GM21619 (cell line): ENCODE measurements at regions not wholly inside any gene's neighbourhood (a gene's known extent, or its start where the extent isn't known, plus 50 kb on each side); places are given as distances from the start of the nearest gene placed in this dataset.
"Not testable (repeated sequence)": the region's sequence is repeated elsewhere in the genome, so short reads cannot be mapped to it uniquely, and the experiment has no call there.

Experiments
- ATAC-seq: cut with Tn5 transposase; IDR thresholded peaks from one replicate; pipeline ENCODE4 v1.9.1; 2021; ENCODE audit not compliant: unreplicated experiment

DNA sequence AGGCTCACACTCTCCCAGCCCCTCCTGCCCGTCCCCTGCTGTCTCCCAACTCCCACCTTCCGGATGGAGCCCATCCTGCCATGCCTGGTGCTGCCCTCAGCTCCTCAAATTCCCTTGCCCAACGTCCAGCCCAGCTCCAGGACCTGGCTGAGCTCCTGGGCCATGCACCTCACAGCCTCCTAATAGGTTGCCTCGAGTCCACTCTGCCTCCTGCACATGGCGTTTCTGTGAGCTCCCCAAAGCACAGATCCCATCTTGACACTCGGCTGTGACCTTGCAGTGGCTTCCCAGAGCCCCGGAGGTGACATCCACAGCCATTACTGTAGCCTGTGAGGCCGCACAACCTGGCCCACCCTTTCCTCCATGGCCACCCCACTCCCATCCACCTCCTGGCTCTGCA, 191.9 kb upstream of the SALL3 start:
- no peak for ATAC-seq

DNA sequence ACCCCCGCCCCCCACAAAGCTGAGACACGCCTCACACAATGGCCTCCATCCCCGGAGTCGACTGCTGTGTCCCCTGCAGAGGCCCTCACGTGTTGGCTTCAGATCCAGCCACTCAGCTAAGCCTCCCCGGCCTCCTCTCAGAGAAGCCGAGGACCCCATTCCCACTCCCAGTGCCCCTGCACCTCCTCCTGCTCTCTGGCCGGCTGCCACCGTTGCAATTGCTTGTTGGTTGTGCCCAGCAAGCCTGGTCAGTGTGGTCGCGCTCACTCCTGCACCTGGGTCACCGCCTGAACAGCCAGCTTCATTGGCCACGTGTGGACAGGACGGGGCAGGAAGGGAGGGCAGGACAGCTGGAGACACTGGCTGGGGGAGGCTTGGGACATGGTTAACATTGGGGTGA, 191.5 kb upstream of the SALL3 start:
- no peak for ATAC-seq

DNA sequence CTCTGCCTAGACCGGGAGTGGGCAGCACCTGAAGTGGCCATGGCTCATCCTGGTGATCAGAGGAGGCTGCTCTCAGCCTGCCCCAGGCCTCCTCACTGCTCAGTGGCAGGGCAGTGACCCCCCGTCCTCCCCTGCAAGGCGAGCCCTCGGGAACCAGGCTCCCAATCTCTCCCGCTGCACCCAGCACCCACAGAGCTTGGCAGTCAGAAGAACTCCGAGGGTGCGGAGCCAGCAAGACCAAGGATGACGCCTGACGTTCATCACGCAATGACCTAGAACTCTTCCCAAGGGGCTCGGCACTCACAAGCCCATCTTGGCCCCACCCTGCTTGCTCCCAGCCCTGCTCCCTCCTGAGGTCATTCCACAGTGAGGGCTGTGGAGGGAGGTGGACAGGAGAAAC, 189.8 kb upstream of the SALL3 start:
- no peak for ATAC-seq

DNA sequence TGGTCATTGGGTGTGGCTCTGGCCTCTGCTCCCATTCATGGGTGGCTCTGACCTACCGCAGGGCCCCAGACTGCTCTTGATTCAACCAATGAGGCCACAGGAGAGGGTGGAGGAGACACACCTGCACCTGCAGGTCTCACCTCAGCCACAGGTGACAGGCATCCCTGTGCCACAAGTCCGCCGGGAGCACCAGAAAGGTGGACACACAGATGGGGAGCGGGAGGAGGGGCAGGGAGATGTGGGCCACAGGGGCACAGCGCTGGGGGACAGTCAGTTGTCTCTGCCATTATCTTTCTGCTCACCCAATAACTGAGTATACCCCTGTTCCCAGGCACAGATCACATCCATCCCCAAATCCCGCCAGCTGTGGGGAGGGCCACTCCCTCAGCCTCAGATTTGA, 189.1 kb upstream of the SALL3 start:
- no peak for ATAC-seq

DNA sequence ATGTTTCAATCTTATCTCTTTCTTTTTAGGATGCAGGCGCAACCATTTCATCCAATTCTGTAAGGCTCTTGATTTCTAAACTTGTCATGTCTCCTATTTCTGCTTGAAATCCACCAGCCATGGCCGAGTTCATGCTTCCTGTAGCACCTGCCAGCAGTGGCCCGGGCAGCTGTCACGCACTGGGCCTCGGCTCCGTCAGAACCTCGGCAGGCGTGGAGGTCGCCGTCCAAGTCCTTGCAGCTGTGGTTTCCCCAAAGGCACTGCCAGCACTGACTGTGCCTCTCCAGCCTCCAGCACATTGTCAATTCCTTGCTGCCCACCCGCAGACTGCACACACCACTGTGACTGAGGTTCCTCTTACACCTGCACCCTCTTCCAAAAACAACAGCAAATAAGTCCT, 188.7 kb upstream of the SALL3 start:
- ATAC-seq = no peak

DNA sequence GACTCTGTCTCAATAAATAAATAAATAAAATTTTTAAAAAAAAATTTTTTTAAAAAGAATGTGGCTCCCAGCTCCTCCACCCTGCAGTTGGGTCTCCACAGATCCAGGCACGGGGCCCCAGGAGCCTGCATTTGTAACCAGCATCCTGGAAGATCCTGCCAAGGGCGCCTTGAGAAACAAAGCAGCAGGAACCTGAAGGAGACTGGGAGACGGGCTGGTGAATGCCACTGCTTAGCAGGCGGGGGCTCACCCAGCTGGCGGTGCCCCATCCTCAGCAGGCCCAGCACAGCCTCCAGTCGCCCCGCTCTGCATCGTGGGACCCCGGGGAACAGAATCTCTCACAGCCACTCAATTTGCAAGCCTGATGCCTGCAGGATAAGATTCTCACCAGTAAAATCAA, 187.5 kb upstream of the SALL3 start:
- no peak for ATAC-seq

DNA sequence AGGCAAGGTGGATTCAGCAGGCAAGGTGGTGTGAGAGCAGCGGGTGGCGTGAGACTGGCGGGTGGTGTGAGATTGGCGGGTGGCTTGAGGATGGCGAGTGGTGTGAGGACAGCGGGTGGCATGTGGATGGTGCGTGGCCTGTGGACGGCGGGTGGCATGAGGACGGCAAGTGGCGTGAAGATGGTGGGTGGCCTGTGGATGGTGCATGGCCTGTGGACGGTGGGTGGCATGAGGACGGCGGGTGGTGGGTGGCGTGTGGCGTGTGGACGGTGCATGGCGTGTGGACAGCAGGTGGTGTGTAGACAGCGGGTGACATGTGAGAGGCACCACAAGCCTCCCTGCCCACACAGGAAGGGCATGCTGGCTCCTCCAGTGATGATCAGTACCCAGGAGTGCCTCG, 186.9 kb upstream of the SALL3 start:
- no peak for ATAC-seq

DNA sequence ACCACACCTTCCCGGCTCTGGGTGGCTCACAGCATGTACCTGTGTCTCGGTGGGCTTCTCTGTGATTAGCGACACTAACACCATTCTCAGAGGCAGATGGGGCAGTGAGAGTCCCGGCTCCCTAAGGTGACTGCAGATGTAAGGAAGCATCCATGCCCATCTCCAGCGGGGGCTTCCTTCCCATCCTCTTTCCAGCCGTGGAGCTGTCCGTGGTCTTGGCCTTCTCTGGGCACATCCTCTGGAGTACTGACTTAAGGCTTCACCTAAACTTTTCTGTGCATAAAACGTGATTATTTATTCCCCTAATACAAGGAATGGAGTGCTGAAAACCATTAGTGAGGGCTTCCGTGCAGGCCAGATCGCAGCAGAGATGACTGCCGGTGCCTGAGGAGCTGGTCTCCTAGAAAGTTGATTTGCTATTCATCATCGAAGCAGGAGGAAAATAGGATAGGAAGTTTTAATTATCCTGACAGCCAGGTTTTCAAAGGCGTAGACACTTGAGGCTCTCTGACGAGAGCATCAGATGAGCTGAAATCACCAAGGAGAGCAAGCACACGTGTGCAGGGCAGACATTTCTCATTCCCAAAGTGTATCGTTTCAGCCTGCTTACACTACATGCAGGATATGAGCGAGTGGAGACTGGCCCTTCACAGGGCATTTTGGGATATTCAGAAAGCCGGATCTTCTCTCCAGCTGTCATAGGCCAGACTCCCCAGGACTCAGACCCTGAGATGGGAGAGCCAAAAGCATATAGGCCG, 186.1 kb upstream of the SALL3 start:
- no peak for ATAC-seq

DNA sequence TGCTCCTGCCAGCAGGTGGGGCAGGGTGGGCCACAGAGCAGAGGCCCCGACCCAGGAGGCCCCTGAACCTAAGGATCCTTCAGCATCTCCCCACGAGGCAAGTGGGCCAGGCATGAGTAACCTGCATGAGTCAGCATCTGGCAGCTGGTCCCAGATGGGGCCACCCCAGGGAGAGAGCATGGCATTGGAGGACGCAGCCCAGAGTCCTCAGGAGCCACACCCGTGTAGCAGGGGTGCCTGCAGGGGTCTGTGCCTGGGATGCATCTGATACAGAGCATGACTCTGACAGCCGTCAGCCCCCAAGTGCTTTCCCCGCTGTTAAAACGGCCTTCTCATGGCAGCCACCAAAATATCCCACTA, 185.6 kb upstream of the SALL3 start:
- ATAC-seq = no peak

DNA sequence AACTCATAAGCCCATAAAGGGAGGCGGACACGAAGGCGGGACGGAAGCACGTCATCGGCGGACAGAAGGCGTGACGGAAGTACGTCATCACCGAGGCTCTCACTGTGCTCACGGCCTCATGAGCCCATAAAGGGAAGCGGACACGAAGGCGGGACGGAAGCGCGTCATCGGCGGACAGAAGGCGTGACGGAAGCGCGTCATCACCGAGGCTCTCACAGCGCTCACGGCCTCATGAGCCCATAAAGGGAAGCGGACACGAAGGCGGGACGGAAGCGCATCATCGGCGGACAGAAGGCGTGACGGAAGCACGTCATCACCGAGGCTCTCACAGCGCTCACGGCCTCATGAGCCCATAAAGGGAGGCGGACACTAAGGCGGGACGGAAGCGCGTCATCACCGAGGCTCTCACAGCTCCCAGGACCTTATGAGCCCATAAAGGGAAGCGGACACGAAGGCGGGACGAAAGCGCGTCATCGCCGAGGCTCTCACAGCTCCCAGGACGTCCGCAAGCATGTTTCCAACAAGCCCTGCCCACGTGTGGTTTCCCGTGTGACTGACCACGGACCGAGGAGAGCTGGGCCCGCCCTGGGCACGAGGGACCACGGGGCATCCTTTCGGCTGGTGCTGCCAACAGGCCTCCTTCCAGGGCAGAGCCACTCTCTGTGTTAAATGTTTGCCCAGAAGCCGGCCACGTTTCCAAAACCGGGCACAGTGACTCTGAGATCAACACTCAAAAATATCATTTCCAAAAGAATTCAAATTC, 182.7 kb upstream of the SALL3 start:
- no peak for ATAC-seq

DNA sequence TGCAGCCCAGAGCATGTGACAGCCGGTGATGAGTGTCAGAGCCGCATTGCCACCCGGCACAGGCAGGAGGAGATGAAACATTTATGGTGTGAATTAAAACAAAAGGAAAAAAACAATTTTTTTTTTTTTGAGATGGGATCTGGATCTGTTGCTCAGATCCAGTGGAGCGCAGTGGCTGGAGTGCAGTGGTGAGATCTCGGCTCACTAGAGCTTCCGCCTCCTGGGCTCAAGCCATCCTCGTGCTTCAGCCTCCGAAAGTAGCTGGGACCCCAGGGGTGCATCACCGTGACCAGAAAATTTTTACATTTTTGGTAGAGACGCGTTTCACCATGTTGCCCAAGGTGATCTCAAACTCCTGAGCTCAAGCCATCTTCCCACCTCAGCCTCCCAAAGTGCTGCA, 182.1 kb upstream of the SALL3 start:
- ATAC-seq = no peak

DNA sequence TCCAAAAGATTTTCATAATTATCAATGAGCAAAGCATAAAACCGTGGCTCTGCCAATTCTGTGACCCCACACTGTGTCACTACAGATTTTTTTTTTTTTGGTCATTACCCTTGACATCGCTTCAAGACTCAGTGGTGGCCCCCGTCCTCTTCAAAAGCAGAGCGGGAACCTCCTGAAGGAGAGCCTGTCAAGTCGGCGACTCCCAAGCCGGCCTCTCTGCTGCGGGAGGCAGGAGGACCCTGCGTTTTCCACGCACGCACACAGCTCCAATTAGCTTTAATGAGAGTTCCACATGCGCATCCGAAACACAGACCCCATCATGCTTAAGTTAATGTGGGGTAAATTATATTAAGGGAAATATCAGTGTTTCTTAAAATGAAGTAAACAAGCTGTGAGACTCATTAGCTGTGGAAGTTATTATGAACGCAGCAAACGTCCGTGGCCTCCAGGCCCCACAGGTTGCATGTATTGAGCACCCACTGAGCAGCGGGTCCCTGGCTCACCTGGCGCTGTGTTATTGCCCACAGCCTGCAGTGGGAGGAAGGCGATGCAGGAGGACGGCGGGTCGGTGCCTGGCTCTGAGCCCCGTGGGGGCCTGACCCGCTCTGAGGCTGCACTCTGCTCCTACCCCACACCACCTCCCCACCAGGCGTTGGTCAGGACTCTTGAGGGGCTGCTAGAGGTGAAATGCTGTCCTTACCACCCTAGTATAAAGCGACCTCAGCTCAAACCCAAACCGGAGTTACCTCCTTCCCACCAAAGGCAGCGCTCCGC, 181.0 kb upstream of the SALL3 start:
- ATAC-seq = no peak

DNA sequence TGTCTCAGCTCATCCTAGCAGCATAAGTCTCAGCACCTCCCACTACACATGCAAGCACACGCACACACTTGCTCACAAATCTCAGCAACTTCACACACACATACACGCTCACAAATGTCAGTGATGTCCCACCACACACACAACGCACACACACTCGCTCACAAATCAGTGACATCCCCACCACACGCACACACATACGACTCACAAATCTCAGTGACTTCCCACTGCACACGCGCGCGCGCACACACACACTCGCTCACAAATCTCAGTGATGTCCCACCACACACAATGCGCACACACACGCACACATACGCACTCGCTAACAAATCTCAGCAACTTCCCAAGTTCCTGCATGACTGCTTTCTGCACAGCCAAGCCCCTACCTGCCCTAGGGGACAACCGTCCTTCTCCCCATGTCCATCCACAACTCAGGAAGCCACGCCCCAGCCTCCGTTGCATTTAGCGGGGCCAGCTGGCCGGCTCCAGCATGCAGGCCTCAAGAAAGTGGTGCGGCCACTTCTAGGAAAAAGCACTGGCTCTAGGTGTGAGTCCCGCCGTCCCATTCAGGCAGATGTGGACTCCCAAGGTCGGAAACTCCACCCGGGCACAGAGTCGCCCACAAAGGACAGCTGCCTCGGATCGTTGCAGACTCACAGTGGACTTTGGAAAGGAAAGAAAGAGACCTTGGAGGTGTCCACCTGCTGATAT, 180.1 kb upstream of the SALL3 start:
- ATAC-seq = no peak

DNA sequence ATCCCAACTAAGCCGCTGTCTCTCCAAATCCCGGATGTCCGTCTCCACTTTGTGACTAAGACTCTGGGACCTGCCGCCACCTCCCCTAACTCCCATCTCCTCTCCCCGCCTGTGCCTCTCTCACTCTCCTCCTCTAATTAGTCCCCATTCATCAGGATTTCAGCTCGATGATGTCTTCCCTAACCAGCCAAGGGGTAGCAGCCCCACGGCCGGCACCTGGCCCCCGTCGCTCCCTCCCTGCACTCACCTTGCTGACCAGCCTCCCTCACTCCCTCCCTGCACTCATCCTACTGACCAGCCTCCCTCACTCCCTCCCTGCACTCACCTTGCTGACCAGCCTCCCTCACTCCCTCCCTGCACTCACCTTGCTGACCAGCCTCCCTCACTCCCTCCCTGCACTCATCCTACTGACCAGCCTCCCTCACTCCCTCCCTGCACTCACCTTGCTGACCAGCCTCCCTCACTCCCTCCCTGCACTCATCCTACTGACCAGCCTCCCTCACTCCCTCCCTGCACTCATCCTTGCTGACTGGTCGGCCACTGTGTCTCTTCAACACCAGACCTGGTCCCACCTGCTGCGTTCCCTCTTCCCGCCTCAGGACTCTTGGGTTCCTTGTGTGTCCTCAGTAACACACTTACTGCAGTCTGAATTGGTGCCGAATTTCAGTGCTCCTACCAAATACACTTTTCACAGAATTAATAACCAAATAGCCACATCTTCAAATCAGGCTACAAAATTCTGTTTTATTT, 179.3 kb upstream of the SALL3 start:
- ATAC-seq = not testable (repeated sequence)

DNA sequence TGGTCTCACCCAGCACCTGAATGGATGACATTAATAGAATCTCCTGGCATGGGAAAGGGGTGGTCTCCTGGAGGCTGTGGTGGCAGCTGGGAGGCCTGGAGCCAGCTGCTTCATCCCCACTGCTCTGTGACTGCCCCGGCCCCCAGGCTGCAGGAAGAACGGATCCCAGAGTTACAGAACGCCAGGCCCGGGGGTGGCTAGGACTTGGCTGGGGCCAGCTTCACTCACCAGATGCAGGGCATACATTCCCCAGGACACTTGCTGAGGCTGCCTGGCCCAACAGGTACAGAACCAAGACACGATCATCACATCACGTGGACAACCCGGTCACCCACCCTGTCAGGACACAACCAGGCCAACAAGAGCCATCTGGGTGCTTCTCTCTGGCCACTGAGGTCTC, 178.6 kb upstream of the SALL3 start:
- no peak for ATAC-seq

DNA sequence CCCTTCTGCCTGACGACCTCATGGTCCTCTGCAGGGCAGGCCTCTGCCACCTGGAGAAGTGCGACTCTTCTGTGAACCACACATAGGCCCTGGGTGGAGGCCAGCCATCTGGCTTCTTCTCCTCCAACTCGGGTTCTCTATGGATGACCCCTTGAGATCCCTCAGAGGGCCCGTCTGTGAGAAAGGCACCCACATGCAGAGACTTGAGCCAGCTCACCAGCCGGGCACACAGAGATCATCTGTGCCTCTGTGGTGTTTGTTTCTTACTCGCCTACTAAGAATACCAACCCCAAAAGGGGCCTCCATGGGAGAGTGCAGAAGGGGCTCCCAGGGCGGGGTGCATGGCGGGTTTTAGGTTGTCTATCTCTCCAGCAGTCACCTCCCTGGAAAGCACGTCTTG, 176.5 kb upstream of the SALL3 start:
- no peak for ATAC-seq

DNA sequence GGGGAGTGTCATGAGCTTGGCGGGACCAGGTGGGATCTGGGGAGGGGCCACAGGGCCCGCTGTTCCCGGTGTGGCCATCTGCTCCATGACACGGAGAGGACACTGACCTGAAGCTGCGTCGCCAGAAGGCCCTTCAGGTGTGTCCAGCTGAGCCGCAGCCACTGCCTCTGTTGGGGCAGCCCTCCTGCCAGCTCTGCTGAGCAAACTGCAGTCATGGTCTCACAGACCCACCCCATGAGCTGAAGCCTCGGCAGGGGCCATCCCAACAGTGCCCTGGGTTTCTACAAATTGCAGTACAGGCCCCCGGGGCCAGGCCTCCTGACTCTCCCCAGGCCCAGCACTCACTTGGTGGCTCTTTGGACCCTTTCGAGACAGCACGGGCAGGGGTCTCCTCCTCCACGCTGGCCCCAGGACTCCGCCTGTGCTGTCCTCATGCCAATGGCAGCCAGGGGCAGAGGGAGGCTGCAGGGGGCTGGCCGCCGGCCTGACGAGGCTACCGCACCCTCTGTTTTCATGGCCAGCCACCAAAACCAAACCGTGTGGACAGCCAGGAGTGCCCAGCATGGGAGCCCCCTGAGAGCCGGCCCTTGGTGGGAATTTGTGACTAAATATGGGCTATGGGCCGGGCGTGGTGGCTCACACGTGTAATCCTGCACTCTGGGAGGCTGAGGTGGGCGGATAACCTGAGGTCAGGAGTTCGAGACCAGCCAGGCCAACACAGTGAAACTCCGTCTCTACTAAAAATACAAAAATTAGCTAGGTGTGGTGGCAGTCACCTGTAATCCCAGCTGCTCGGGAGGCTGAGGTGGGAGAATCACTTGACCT, 175.2 kb upstream of the SALL3 start:
- no peak for ATAC-seq

DNA sequence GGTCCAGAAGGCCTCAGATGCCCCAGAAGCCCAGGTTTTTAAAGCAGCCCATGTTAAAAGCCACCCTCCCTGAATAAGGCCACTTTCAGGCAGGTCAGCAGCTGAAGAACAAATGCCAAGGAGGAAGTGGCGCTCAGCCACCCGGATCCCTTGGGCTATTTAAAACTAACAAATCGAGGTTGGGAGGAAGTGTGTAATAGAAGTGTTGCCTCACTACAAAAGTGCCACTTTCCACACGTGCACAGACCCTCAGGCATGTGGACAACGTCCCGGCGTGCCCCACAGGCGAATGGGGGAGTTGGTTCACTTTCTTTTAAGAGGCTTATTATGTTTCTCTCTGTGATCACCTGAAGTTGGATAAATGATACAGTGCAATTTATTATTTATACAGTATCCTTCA, 173.8 kb upstream of the SALL3 start:
- no peak for ATAC-seq

DNA sequence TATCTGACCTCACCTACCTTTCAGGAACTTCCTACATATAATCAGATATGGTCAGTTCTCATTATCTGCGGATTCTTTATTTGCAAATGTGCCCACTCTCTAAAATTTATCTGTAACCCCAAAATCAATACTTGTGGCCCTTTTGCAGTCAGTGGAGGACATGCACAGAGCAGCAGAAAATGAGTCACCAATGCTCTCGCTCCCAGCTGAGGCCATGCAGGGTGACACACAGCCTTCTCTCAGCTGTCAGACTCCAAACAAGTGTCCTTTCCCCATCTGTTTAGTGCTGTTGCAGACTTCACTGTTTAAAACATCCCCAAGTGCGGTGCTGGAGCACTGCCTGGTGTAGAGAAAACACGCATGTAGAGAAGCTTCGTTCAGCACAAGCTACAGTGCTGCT, 171.9 kb upstream of the SALL3 start:
- no peak for ATAC-seq

DNA sequence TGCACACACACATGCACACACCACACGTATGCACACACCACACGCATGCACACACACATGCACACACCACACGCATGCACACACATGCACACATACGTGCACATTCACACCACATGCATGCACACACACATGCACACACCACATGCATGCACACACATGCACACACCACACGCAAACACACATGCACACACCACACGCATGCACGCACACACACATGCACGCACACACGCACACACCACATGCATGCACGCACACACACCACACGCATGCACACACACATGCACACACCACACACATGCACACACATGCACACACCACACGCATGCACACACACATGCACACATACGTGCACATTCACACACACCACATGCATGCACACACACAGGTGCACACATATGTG, 169.8 kb upstream of the SALL3 start:
- ATAC-seq = no peak
